GM12878 (cell line): ENCODE measurements at regions not wholly inside any gene's neighbourhood (a gene's known extent, or its start where the extent isn't known, plus 50 kb on each side); places are given as distances from the start of the nearest gene placed in this dataset.
"Not testable (repeated sequence)": the region's sequence is repeated elsewhere in the genome, so short reads cannot be mapped to it uniquely, and the experiment has no call there.

ENCODE experiments used
- ATAC-seq: fragments of 200-7000 bp; cut with Tn5 transposase; 3 replicates; pipeline ENCODE4 v1.9.1; 2020; ENCODE audit warnings: mild to moderate bottlenecking, moderate library complexity
- BruUV-seq: library from RNA; stranded (reverse); fragments of 400-500 nt; replicated peaks from 2 replicates; lab custom pipeline; 2021; lab: Mats Ljungman, UMichigan
- CTCF ChIA-PET: fragments of 300-600 bp; sonication (Branson Sonifier 250); formaldehyde crosslinking; extraction: SDS; loops from one replicate; lab custom pipeline; 2021; ENCODE audit warnings: inconsistent platforms; lab: Yijun Ruan, JAX
- POLR2A ChIA-PET: fragments of 350-600 bp; formaldehyde crosslinking; extraction: SDS; loops from one replicate; lab custom pipeline; 2021; ENCODE audit warnings: inconsistent platforms; lab: Charles Lee
- RAD21 ChIA-PET: fragments of 300-600 bp; sonication (Branson Sonifier 250); formaldehyde crosslinking; loops from one replicate; lab custom pipeline; 2023; ENCODE audit warnings: antibody characterized with exemption; ENCODE audit not compliant: unreplicated experiment; lab: Charles Lee
- SMC1A ChIA-PET: fragments of 300-600 bp; sonication (Branson Sonifier 250); formaldehyde crosslinking; loops from one replicate; lab custom pipeline; 2023; ENCODE audit not compliant: unreplicated experiment, uncharacterized antibody; lab: Charles Lee
- DNase-seq: peaks from one replicate; pipeline ENCODE4 v3.0.0-alpha.2; 2011; ENCODE audit warnings: low read depth, low spot score
- FAIRE-seq: peaks from 3 replicates; lab custom pipeline; 2011; peaks lifted over from hg19 to GRCh38; lab: Jason Lieb, UNC
- H2AFZ ChIP-seq: 2 replicates; pipeline ENCODE4 v1.6.0; 2011; ENCODE audit warnings: low read depth, low read length, control low read depth; ENCODE audit not compliant: control insufficient read depth
- H3K27ac ChIP-seq: 2 replicates; pipeline ENCODE4 v1.5.1; 2011; ENCODE audit warnings: control low read depth; ENCODE audit not compliant: control insufficient read depth, insufficient read depth
- H3K27me3 ChIP-seq, 2 experiments: replicated peaks in 1 of 2; 2 replicates each; pipeline versions ENCODE4 v1.6.0 to v1.6.1; 2011; ENCODE audit warnings: low read length in 1 of 2; ENCODE audit not compliant: control insufficient read depth in 2 of 2, insufficient read depth in 2 of 2
- H3K36me3 ChIP-seq, 2 experiments: 2 replicates each; pipeline ENCODE4 v1.5.1; 2011; ENCODE audit warnings: low read length in 1 of 2; ENCODE audit not compliant: control insufficient read depth in 2 of 2, insufficient read depth in 2 of 2
- H3K4me1 ChIP-seq: 2 replicates; pipeline ENCODE4 v1.6.1; 2011; ENCODE audit warnings: mild to moderate bottlenecking, low read length, moderate library complexity, mixed read lengths; ENCODE audit not compliant: control insufficient read depth, insufficient read depth
- H3K4me2 ChIP-seq: 2 replicates; pipeline ENCODE4 v1.6.0; 2011; ENCODE audit warnings: control low read depth; ENCODE audit not compliant: control insufficient read depth, insufficient read depth
- H3K4me3 ChIP-seq: fragments of 200-600 bp; sonication (generic); 2 replicates; pipeline ENCODE4 v1.5.1; 2016
- H3K79me2 ChIP-seq: 2 replicates; pipeline ENCODE4 v1.6.0; 2011; ENCODE audit warnings: low read length; ENCODE audit not compliant: control insufficient read depth, insufficient read depth
- H3K9ac ChIP-seq: 2 replicates; pipeline ENCODE4 v1.8.0; 2011; ENCODE audit warnings: low read length, control low read depth, mixed read lengths; ENCODE audit not compliant: control insufficient read depth, insufficient read depth
- H3K9me3 ChIP-seq: replicated peaks from 3 replicates; pipeline ENCODE4 v1.5.1; 2011; ENCODE audit warnings: mild to moderate bottlenecking, low read length; ENCODE audit not compliant: control insufficient read depth, insufficient read depth
- H4K20me1 ChIP-seq: 2 replicates; pipeline ENCODE4 v1.6.0; 2011; ENCODE audit not compliant: control insufficient read depth, insufficient read depth
- ESRRA ChIP-seq: IDR thresholded peaks from 2 replicates; pipeline ENCODE4 v1.6.1; 2012; ENCODE audit warnings: mild to moderate bottlenecking, low read length, improper control_type of control experiment
- MEF2B ChIP-seq: fragments of 450-650 bp; IDR thresholded peaks from 2 replicates; pipeline ENCODE4 v1.6.1; 2018; ENCODE audit warnings: mild to moderate bottlenecking, moderate library complexity; ENCODE audit not compliant: partially characterized antibody, poor library complexity, severe bottlenecking
- PAX5 ChIP-seq: IDR thresholded peaks from 2 replicates; pipeline ENCODE4 v1.6.1; 2011; ENCODE audit warnings: low read depth, low read length, borderline replicate concordance
- STAT1 ChIP-seq: fragments of 450-650 bp; conservative IDR thresholded peaks from 2 replicates; pipeline ENCODE4 v1.6.1; 2014; ENCODE audit warnings: antibody characterized with exemption, mild to moderate bottlenecking
- ZNF592 ChIP-seq: fragments of 450-650 bp; IDR thresholded peaks from 2 replicates; pipeline ENCODE4 v1.6.1; 2017; ENCODE audit warnings: mild to moderate bottlenecking, moderate library complexity
- WGBS: methylation state at CpG from one replicate; pipeline ENCODE4 v1.1.6; 2016; ENCODE audit warnings: low lambda C conversion rate; ENCODE audit not compliant: insufficient replicate concordance, insufficient coverage; ENCODE audit errors: missing lambda C conversion rate; 5-methylcytosine and 5-hydroxymethylcytosine counted together
- in situ Hi-C: fragments of 300-500 bp; cut with MboI; formaldehyde crosslinking; loops from 9 replicates; pipeline ENCODE4 v1.14.3; 2018; ENCODE audit warnings: mixed read lengths
- intact Hi-C: fragments of 100-400 bp; cut with micrococcal nuclease; formaldehyde crosslinking; loops from one replicate; pipeline ENCODE4 v1.14.2; 2022; ENCODE audit not compliant: unreplicated experiment
- TF ChIP-seq, protein P1 (sequence below): IDR thresholded peaks from 2 replicates; pipeline ENCODE4 v1.6.1; 2011; ENCODE audit warnings: mild to moderate bottlenecking, low read depth, low read length, moderate library complexity; ENCODE audit not compliant: insufficient replicate concordance
- TF ChIP-seq, protein P2 (sequence below): fragments of 450-650 bp; IDR thresholded peaks from 2 replicates; pipeline ENCODE4 v1.6.1; 2017; ENCODE audit warnings: mild to moderate bottlenecking

- Histone ChIP-seq H3K27me3 (no peaks in the 10 kb centered on the region), H2AFZ (no peak overlapping the region), H4K20me1 (no peaks in the 10 kb centered on the region), H3K4me1 (no peaks in the 10 kb centered on the region), H3K27ac (no peak overlapping the region), H3K9me3 (no peaks in the 10 kb centered on the region; the same call in 2 of the 3 replicates)
- no peak for FAIRE-seq
- in situ Hi-C loops = no loop called here
- intact Hi-C loops = no loop called here
- SMC1A ChIA-PET = no interaction called here
- BruUV-seq = no TSS peak
- TF ChIP-seq, protein P1, sequence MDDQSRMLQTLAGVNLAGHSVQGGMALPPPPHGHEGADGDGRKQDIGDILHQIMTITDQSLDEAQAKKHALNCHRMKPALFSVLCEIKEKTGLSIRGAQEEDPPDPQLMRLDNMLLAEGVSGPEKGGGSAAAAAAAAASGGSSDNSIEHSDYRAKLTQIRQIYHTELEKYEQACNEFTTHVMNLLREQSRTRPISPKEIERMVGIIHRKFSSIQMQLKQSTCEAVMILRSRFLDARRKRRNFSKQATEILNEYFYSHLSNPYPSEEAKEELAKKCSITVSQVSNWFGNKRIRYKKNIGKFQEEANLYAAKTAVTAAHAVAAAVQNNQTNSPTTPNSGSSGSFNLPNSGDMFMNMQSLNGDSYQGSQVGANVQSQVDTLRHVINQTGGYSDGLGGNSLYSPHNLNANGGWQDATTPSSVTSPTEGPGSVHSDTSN = no peak
- TF ChIP-seq ZNF592 (no peak), ESRRA (no peak), MEF2B (no peak), PAX5 (no peak), STAT1 (no peak)
- TF ChIP-seq, protein P2, sequence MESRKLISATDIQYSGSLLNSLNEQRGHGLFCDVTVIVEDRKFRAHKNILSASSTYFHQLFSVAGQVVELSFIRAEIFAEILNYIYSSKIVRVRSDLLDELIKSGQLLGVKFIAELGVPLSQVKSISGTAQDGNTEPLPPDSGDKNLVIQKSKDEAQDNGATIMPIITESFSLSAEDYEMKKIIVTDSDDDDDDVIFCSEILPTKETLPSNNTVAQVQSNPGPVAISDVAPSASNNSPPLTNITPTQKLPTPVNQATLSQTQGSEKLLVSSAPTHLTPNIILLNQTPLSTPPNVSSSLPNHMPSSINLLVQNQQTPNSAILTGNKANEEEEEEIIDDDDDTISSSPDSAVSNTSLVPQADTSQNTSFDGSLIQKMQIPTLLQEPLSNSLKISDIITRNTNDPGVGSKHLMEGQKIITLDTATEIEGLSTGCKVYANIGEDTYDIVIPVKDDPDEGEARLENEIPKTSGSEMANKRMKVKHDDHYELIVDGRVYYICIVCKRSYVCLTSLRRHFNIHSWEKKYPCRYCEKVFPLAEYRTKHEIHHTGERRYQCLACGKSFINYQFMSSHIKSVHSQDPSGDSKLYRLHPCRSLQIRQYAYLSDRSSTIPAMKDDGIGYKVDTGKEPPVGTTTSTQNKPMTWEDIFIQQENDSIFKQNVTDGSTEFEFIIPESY = no peak
- TF ChIP-seq, all 136 proteins: peak for 0
- ChIA-PET CTCF (no interaction called here), POLR2A (no interaction called here), RAD21 (no interaction called here)
- H3K4me2 ChIP-seq = no peak overlapping the region
- no peaks in the 10 kb centered on the region for H3K36me3 ChIP-seq
- ATAC-seq (no peak), DNase-seq (no peak)
- no peak overlapping the region for H3K4me3 ChIP-seq
- H3K9ac ChIP-seq = no peak overlapping the region
- 8% methylated on average over 5 of the region's 5 CpGs for WGBS
- H3K79me2 ChIP-seq = no peaks in the 10 kb centered on the region
These were observed 270.0 kb downstream of the GOLGA6L6 start for GRCh38 chr15:20271647-20272046.

DNA sequence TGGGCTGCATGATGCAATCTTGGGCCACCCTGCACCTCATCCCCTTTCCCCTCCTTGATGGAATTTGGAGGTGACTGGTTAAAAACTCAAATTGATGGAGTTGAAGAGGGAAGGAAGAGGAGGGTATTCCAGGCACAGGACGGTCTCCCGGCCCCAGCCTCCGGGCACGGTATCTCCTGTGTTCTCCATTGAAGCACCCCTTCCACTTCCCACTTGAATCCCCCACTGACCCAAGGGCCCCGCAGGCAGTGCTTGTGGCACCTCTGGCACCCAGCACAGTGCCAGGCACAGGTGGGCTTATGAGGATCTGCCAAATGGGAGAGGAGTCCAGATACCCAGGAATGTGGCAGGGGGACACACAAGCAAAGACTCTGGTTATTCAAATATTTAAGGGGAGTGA is 271.6 kb downstream of the GOLGA6L6 start:
- WGBS = 50% methylated on average over 1 of the region's 5 CpGs
- SMC1A ChIA-PET = not testable (repeated sequence)

More for the DNA sequence above, 271.6 kb downstream of the GOLGA6L6 start:
- H2AFZ ChIP-seq, DNase-seq, H3K9me3 ChIP-seq, RAD21 ChIA-PET, FAIRE-seq, H3K4me3 ChIP-seq, H3K36me3 ChIP-seq, H3K27me3 ChIP-seq, intact Hi-C loops, H3K4me1 ChIP-seq, H3K9ac ChIP-seq, POLR2A ChIA-PET, H3K27ac ChIP-seq, BruUV-seq, in situ Hi-C loops, H4K20me1 ChIP-seq, CTCF ChIA-PET, ATAC-seq, H3K4me2 ChIP-seq, H3K79me2 ChIP-seq: not testable (repeated sequence)
